GM19463 (cell line): ENCODE measurements at regions not wholly inside any gene's neighbourhood (a gene's known extent, or its start where the extent isn't known, plus 50 kb on each side); places are given as distances from the start of the nearest gene placed in this dataset.

Experiments
- ATAC-seq: cut with Tn5 transposase; IDR thresholded peaks from one replicate; pipeline ENCODE4 v1.9.1; 2021; ENCODE audit warnings: mild to moderate bottlenecking, moderate library complexity; ENCODE audit not compliant: unreplicated experiment

GRCh38 chr12:127205781-127206555 is 1061.0 kb upstream of the TMEM132C start:
- no peak for ATAC-seq

- ATAC-seq = no peak
Observed at GRCh38 chr12:127209318-127209717, 1057.7 kb upstream of the TMEM132C start.

GRCh38 chr12:127214186-127214585 is 1052.8 kb upstream of the TMEM132C start:
- no peak for ATAC-seq

GRCh38 chr12:127223011-127223410 is 1044.0 kb upstream of the TMEM132C start:
- ATAC-seq = no peak

GRCh38 chr12:127223731-127224130 is 1043.2 kb upstream of the TMEM132C start:
- ATAC-seq = no peak

GRCh38 chr12:127230843-127231260 is 1036.1 kb upstream of the TMEM132C start:
- ATAC-seq = no peak

- no peak for ATAC-seq
Observed at GRCh38 chr12:127231371-127231770, 1035.6 kb upstream of the TMEM132C start.

- ATAC-seq = no peak
Observed at GRCh38 chr12:127233016-127233415, 1034.0 kb upstream of the TMEM132C start.

GRCh38 chr12:127235761-127236160 is 1031.2 kb upstream of the TMEM132C start:
- ATAC-seq = no peak

GRCh38 chr12:127236491-127236890 is 1030.5 kb upstream of the TMEM132C start:
- no peak for ATAC-seq

GRCh38 chr12:127237151-127237550 is 1029.8 kb upstream of the TMEM132C start:
- no peak for ATAC-seq

- ATAC-seq = no peak
Observed at GRCh38 chr12:127238107-127238506, 1028.9 kb upstream of the TMEM132C start.

GRCh38 chr12:127239781-127240180 is 1027.2 kb upstream of the TMEM132C start:
- ATAC-seq = no peak

- no peak for ATAC-seq
Observed at GRCh38 chr12:127240249-127240929, 1026.6 kb upstream of the TMEM132C start.

- no peak for ATAC-seq
Observed at GRCh38 chr12:127241072-127241817, 1025.7 kb upstream of the TMEM132C start.

GRCh38 chr12:127245009-127245408 is 1022.0 kb upstream of the TMEM132C start:
- ATAC-seq = no peak

GRCh38 chr12:127245437-127245836 is 1021.5 kb upstream of the TMEM132C start:
- no peak for ATAC-seq

GRCh38 chr12:127247937-127248336 is 1019.0 kb upstream of the TMEM132C start:
- no peak for ATAC-seq

GRCh38 chr12:127249428-127249827 is 1017.5 kb upstream of the TMEM132C start:
- ATAC-seq = no peak

- no peak for ATAC-seq
Observed at GRCh38 chr12:127253797-127254327, 1013.1 kb upstream of the TMEM132C start.

GRCh38 chr12:127254420-127254955 is 1012.5 kb upstream of the TMEM132C start:
- ATAC-seq = no peak
